ENCODE measurements at regions not wholly inside any gene's neighbourhood (a gene's known extent, or its start where the extent isn't known, plus 50 kb on each side); places are given as distances from the start of the nearest gene placed in this dataset.

DNA sequence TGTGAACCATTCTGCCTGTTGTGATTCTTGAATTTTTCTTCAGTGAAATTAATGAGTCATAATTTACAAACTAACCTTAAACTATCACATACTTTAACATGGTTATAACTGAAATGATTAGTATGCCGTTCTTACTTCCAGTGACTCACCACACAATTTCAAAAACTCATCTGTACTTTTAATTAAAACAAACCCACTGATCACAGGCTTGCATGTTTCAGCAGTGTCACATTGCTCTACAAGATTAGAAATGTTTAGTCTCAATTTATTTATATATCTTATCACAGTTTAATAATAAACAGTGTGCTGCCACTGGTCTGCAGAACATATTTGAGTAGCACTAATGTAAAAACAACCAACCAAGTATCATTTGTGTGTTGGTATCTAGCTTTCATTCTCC lies 2227.9 kb upstream of the PCDH20 start:
- TF ChIP-seq, protein P1, sequence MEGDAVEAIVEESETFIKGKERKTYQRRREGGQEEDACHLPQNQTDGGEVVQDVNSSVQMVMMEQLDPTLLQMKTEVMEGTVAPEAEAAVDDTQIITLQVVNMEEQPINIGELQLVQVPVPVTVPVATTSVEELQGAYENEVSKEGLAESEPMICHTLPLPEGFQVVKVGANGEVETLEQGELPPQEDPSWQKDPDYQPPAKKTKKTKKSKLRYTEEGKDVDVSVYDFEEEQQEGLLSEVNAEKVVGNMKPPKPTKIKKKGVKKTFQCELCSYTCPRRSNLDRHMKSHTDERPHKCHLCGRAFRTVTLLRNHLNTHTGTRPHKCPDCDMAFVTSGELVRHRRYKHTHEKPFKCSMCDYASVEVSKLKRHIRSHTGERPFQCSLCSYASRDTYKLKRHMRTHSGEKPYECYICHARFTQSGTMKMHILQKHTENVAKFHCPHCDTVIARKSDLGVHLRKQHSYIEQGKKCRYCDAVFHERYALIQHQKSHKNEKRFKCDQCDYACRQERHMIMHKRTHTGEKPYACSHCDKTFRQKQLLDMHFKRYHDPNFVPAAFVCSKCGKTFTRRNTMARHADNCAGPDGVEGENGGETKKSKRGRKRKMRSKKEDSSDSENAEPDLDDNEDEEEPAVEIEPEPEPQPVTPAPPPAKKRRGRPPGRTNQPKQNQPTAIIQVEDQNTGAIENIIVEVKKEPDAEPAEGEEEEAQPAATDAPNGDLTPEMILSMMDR (IDR thresholded peaks at IDR 0.05), result no peak
- TF ChIP-seq POLR2A (IDR thresholded peaks at IDR 0.05), result no peak

All from prostate gland (tissue), 2 donors.